ENCODE measurements at regions not wholly inside any gene's neighbourhood (a gene's known extent, or its start where the extent isn't known, plus 50 kb on each side); places are given as distances from the start of the nearest gene placed in this dataset.

- no peak for DNase-seq
Observed at GRCh38 chr2:172370821-172371455, 56.4 kb upstream of the ITGA6 start.

- DNase-seq = no peak
Observed at GRCh38 chr2:172372436-172372835, 55.0 kb upstream of the ITGA6 start.

- DNase-seq = no peak
Observed at GRCh38 chr2:172373076-172373475, 54.3 kb upstream of the ITGA6 start.

GRCh38 chr2:172373766-172374165, 53.6 kb upstream of the ITGA6 start:
- DNase-seq = no peak

GRCh38 chr2:172374318-172375240, 52.8 kb upstream of the ITGA6 start:
- no peak for DNase-seq

GRCh38 chr2:172375251-172375650, 52.1 kb upstream of the ITGA6 start:
- no peak for DNase-seq

GRCh38 chr2:172376016-172376415, 51.4 kb upstream of the ITGA6 start:
- DNase-seq = no peak

GRCh38 chr2:172376505-172377125, 50.8 kb upstream of the ITGA6 start:
- no peak for DNase-seq

GRCh38 chr2:172377408-172377807, 50.0 kb upstream of the ITGA6 start:
- no peak for DNase-seq
